ENCODE measurements at regions not wholly inside any gene's neighbourhood (a gene's known extent, or its start where the extent isn't known, plus 50 kb on each side); places are given as distances from the start of the nearest gene placed in this dataset.

GRCh38 chr13:80059789-80060188, 281.1 kb downstream of the SPRY2 start:
- TF ChIP-seq CTCF (IDR thresholded peaks at IDR 0.05) (no peak), POLR2AphosphoS5 (IDR thresholded peaks at IDR 0.05) (no peak)

Data from prostate gland (tissue), 2 donors.